ENCODE measurements at regions not wholly inside any gene's neighbourhood (a gene's known extent, or its start where the extent isn't known, plus 50 kb on each side); places are given as distances from the start of the nearest gene placed in this dataset.
"Not testable (repeated sequence)": the region's sequence is repeated elsewhere in the genome, so short reads cannot be mapped to it uniquely, and the experiment has no call there.

DNA sequence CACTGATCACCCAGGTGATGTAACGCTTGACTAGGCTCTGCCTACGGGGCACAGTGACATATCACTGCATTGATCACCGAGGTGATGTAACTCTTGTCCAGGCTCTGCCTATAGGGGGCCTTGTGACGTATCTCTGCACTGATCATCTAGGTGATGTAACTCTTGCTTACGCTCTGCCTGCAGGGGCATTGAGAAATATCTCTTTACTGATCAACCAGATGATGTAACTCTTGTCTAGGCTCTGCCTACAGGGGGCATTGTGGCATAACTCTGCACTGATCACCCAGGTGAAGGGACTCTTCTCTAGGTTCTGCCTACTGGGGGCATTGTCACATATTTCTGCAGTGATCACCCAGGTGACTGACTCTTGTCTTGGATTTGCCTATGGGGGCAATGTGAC lies 50.9 kb upstream of the USP14 start:
- TF ChIP-seq, protein P1, sequence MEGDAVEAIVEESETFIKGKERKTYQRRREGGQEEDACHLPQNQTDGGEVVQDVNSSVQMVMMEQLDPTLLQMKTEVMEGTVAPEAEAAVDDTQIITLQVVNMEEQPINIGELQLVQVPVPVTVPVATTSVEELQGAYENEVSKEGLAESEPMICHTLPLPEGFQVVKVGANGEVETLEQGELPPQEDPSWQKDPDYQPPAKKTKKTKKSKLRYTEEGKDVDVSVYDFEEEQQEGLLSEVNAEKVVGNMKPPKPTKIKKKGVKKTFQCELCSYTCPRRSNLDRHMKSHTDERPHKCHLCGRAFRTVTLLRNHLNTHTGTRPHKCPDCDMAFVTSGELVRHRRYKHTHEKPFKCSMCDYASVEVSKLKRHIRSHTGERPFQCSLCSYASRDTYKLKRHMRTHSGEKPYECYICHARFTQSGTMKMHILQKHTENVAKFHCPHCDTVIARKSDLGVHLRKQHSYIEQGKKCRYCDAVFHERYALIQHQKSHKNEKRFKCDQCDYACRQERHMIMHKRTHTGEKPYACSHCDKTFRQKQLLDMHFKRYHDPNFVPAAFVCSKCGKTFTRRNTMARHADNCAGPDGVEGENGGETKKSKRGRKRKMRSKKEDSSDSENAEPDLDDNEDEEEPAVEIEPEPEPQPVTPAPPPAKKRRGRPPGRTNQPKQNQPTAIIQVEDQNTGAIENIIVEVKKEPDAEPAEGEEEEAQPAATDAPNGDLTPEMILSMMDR (conservative IDR thresholded peaks at IDR 0.05; ENCODE audit: low read depth, low read length) = not testable (repeated sequence)
- not testable (repeated sequence) for TF ChIP-seq MXI1 (IDR thresholded peaks at IDR 0.05; ENCODE audit: borderline replicate concordance, low read depth, low read length); POLR2A (IDR thresholded peaks at IDR 0.05; ENCODE audit: low read depth, low read length)
